K562 (cell line): ENCODE measurements at regions not wholly inside any gene's neighbourhood (a gene's known extent, or its start where the extent isn't known, plus 50 kb on each side); places are given as distances from the start of the nearest gene placed in this dataset.

Experiments used
- ATAC-seq: fragments of 200-7000 bp; cut with Tn5 transposase; 3 replicates; pipeline ENCODE4 v1.9.1; 2020; ENCODE audit warnings: moderate library complexity
- BruUV-seq: library from RNA; stranded (reverse); fragments of 400-500 nt; replicated peaks from 2 replicates; lab custom pipeline; 2021; lab: Mats Ljungman, UMichigan
- CTCF ChIA-PET: fragments of 300-600 bp; formaldehyde crosslinking; extraction: SDS; loops from one replicate; lab custom pipeline; 2021; ENCODE audit warnings: low intra/inter-chr PET ratio; lab: Yijun Ruan, JAX
- POLR2A ChIA-PET: fragments of 300-600, 350-650 bp; sonication (Branson Sonifier 250); formaldehyde crosslinking; extraction: SDS; loops from one replicate; lab custom pipeline; 2021; ENCODE audit warnings: antibody characterized with exemption, inconsistent platforms; lab: Yijun Ruan, JAX
- DNase-seq, 4 experiments: peaks; one replicate each; pipeline versions ENCODE4 v3.0.0 to v3.0.0-alpha.2; 2011 to 2018; ENCODE audit warnings: low spot score in 3 of 4, mixed read lengths in 3 of 4; ENCODE audit errors: extremely low read depth in 1 of 4
- FAIRE-seq: peaks from 2 replicates; lab custom pipeline; 2011; peaks lifted over from hg19 to GRCh38; lab: Jason Lieb, UNC
- H2AFZ ChIP-seq: 2 replicates; pipeline ENCODE4 v1.6.0; 2011; ENCODE audit warnings: low read depth, low read length, control low read depth, inconsistent platforms
- H3K27ac ChIP-seq: fragments of 200-600 bp; 3 replicates; pipeline ENCODE4 v1.8.0; 2011; ENCODE audit warnings: low read depth, mild to moderate bottlenecking, control low read depth, inconsistent platforms, low read length, moderate library complexity, mixed read lengths; ENCODE audit errors: extremely low read depth
- H3K27me3 ChIP-seq, 2 experiments: fragments of 300-600 bp in 1 of 2; 2 replicates in 1 of 2; 3 replicates in 1 of 2; pipeline versions ENCODE4 v1.6.0 to v1.8.0; 2011; ENCODE audit warnings: inconsistent platforms in 2 of 2, low read length in 2 of 2, mild to moderate bottlenecking in 1 of 2, mixed read lengths in 1 of 2, moderate library complexity in 1 of 2; ENCODE audit not compliant: control insufficient read depth in 2 of 2, insufficient read depth in 2 of 2
- H3K36me3 ChIP-seq: fragments of 300-600 bp; 3 replicates; pipeline ENCODE4 v1.8.0; 2011; ENCODE audit warnings: mild to moderate bottlenecking, low read length, inconsistent platforms; ENCODE audit not compliant: control insufficient read depth, insufficient read depth
- H3K4me1 ChIP-seq, 2 experiments: fragments of 200-600 bp in 1 of 2; replicated peaks in 1 of 2; 2 replicates in 1 of 2; 3 replicates in 1 of 2; pipeline versions ENCODE4 v1.5.1 to v1.8.0; 2011; ENCODE audit warnings: inconsistent platforms in 2 of 2, low read length in 2 of 2, mild to moderate bottlenecking in 1 of 2, mixed read lengths in 1 of 2, moderate library complexity in 1 of 2; ENCODE audit not compliant: control insufficient read depth in 2 of 2, insufficient read depth in 2 of 2
- H3K4me2 ChIP-seq: 2 replicates; pipeline ENCODE4 v1.6.1; 2011; ENCODE audit warnings: low read length, control low read depth, inconsistent platforms, mixed read lengths; ENCODE audit not compliant: insufficient read depth
- H3K4me3 ChIP-seq: fragments of 200-600 bp; sonication (generic), shearing (Covaris generic); 2 replicates; pipeline ENCODE4 v1.5.1; 2016; ENCODE audit warnings: control low read depth, inconsistent platforms
- H3K79me2 ChIP-seq: fragments of 200-600 bp; 3 replicates; pipeline ENCODE4 v1.8.0; 2011; ENCODE audit warnings: low read length, inconsistent platforms; ENCODE audit not compliant: control insufficient read depth, insufficient read depth
- H3K9ac ChIP-seq, 2 experiments: 2 replicates each; pipeline versions ENCODE4 v1.6.0 to v1.6.1; 2011; ENCODE audit warnings: low read depth in 2 of 2, low read length in 2 of 2, control low read depth in 1 of 2, inconsistent platforms in 1 of 2, mild to moderate bottlenecking in 1 of 2, mixed read lengths in 1 of 2; ENCODE audit not compliant: insufficient read depth in 1 of 2
- H3K9me1 ChIP-seq: one replicate; pipeline ENCODE4 v1.6.0; 2011; ENCODE audit warnings: inconsistent platforms, mild to moderate bottlenecking, low read length, moderate library complexity; ENCODE audit not compliant: control insufficient read depth, insufficient read depth
- H3K9me3 ChIP-seq: replicated peaks from 2 replicates; pipeline ENCODE4 v1.5.1; 2011; ENCODE audit warnings: low read depth, low read length, inconsistent platforms; ENCODE audit not compliant: control insufficient read depth, insufficient read depth
- H4K20me1 ChIP-seq: replicated peaks from 2 replicates; pipeline ENCODE4 v1.6.1; 2011; ENCODE audit warnings: low read length, inconsistent platforms, mixed read lengths; ENCODE audit not compliant: control insufficient read depth, insufficient read depth
- CEBPZ ChIP-seq: fragments of 150-350 bp; IDR thresholded peaks from 2 replicates; pipeline ENCODE4 v1.6.1; 2014; ENCODE audit warnings: low read depth, mild to moderate bottlenecking, low read length, borderline replicate concordance
- FOXA3 ChIP-seq, 2 experiments: fragments of 450-650 bp in 1 of 2; sonication (generic) in 1 of 2; formaldehyde crosslinking; IDR thresholded peaks in 1 of 2; conservative IDR thresholded peaks in 1 of 2; 2 replicates each; pipeline versions ENCODE4 v1.4.0 to v1.8.0; 2020 to 2022; ENCODE audit warnings: mild to moderate bottlenecking in 2 of 2, missing genetic modification reagents in 1 of 2
- GTF2E2 ChIP-seq: fragments of 200-800 bp; sonication (Bioruptor generic); IDR thresholded peaks from 2 replicates; pipeline ENCODE4 v1.6.1; 2016; ENCODE audit warnings: missing genetic modification characterization, missing compliant biosample characterization
- NBN ChIP-seq: fragments of 450-650 bp; IDR thresholded peaks from 2 replicates; pipeline ENCODE4 v1.6.1; 2016; ENCODE audit warnings: low read depth, mild to moderate bottlenecking
- PHB ChIP-seq: fragments of 250-450 bp; sonication (Bioruptor Pico); IDR thresholded peaks from 2 replicates; pipeline ENCODE4 v1.5.0; 2021
- ZNF699 ChIP-seq: fragments of 250-450 bp; sonication (Bioruptor Pico); IDR thresholded peaks from 2 replicates; pipeline ENCODE4 v1.8.0; 2021; ENCODE audit warnings: mild to moderate bottlenecking, moderate library complexity; ENCODE audit not compliant: insufficient replicate concordance
- WGBS: fragments of 100-300 bp; shearing (Covaris generic); methylation state at CpG from one replicate; pipeline ENCODE4 v1.1.6; 2016; ENCODE audit warnings: low coverage, mixed read lengths; ENCODE audit not compliant: insufficient coverage; ENCODE audit errors: missing lambda C conversion rate; 5-methylcytosine and 5-hydroxymethylcytosine counted together
- in situ Hi-C: fragments of 300-500 bp; cut with MboI; formaldehyde crosslinking; loops from 4 replicates; pipeline ENCODE4 v1.15.0; 2018; ENCODE audit warnings: inconsistent platforms, mixed read lengths
- intact Hi-C: fragments of 100-400 bp; cut with micrococcal nuclease; formaldehyde crosslinking; loops from 2 replicates; pipeline ENCODE4 v1.14.2; 2022
- TF ChIP-seq, protein P1 (sequence below): fragments of 450-650 bp; IDR thresholded peaks from 2 replicates; pipeline ENCODE4 v1.6.1; 2016; ENCODE audit warnings: antibody characterized with exemption
- TF ChIP-seq, protein P2 (sequence below): fragments of 250-450 bp; sonication (Bioruptor Pico); IDR thresholded peaks from 2 replicates; pipeline ENCODE4 v1.8.0; 2022; ENCODE audit warnings: moderate library complexity, mild to moderate bottlenecking, inconsistent platforms
- TF ChIP-seq, protein P3 (sequence below), 2 experiments: fragments of 450-650 bp; IDR thresholded peaks; 2 replicates each; pipeline ENCODE4 v1.6.1; 2016; ENCODE audit warnings: mild to moderate bottlenecking in 2 of 2, borderline replicate concordance in 1 of 2, low read depth in 1 of 2, moderate library complexity in 1 of 2

- intact Hi-C loops = no loop called here
- BruUV-seq = no TSS peak
- POLR2A ChIA-PET = no interaction called here
Observed at GRCh38 chr4:66876946-66877345, 668.4 kb downstream of the CENPC start.

More at GRCh38 chr4:66876946-66877345, 668.4 kb downstream of the CENPC start:
- DNase-seq = no peak
- H3K4me1 ChIP-seq = no peaks in the 10 kb centered on the region
- no peak for FAIRE-seq
- no peak for ATAC-seq
- no peak overlapping the region for H3K9ac ChIP-seq
- CTCF ChIA-PET = no interaction called here
- no peaks in the 10 kb centered on the region for H3K36me3 ChIP-seq
- in situ Hi-C loops = no loop called here
- TF ChIP-seq GTF2E2 (no peak), CEBPZ (no peak), NBN (no peak), ZNF699 (CRISPR knock-in tag) (no peak), PHB (CRISPR knock-in tag) (no peak), FOXA3 (CRISPR knock-in tag; conservative IDR thresholded peaks at IDR 0.05 in 1 of 2, IDR thresholded peaks at IDR 0.05 in 1 of 2) (no peak)
- TF ChIP-seq, protein P1, sequence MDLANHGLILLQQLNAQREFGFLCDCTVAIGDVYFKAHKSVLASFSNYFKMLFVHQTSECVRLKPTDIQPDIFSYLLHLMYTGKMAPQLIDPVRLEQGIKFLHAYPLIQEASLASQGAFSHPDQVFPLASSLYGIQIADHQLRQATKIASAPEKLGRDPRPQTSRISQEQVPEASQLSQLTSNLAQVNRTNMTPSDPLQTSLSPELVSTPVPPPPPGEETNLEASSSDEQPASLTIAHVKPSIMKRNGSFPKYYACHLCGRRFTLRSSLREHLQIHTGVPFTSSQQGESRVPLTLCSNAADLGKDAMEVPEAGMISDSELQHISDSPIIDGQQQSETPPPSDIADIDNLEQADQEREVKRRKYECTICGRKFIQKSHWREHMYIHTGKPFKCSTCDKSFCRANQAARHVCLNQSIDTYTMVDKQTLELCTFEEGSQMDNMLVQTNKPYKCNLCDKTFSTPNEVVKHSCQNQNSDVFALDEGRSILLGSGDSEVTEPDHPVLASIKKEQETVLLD = no peak
- TF ChIP-seq, protein P2, sequence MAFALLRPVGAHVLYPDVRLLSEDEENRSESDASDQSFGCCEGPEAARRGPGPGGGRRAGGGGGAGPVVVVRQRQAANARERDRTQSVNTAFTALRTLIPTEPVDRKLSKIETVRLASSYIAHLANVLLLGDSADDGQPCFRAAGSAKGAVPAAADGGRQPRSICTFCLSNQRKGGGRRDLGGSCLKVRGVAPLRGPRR (CRISPR knock-in tag) = no peak
- TF ChIP-seq, protein P3, sequence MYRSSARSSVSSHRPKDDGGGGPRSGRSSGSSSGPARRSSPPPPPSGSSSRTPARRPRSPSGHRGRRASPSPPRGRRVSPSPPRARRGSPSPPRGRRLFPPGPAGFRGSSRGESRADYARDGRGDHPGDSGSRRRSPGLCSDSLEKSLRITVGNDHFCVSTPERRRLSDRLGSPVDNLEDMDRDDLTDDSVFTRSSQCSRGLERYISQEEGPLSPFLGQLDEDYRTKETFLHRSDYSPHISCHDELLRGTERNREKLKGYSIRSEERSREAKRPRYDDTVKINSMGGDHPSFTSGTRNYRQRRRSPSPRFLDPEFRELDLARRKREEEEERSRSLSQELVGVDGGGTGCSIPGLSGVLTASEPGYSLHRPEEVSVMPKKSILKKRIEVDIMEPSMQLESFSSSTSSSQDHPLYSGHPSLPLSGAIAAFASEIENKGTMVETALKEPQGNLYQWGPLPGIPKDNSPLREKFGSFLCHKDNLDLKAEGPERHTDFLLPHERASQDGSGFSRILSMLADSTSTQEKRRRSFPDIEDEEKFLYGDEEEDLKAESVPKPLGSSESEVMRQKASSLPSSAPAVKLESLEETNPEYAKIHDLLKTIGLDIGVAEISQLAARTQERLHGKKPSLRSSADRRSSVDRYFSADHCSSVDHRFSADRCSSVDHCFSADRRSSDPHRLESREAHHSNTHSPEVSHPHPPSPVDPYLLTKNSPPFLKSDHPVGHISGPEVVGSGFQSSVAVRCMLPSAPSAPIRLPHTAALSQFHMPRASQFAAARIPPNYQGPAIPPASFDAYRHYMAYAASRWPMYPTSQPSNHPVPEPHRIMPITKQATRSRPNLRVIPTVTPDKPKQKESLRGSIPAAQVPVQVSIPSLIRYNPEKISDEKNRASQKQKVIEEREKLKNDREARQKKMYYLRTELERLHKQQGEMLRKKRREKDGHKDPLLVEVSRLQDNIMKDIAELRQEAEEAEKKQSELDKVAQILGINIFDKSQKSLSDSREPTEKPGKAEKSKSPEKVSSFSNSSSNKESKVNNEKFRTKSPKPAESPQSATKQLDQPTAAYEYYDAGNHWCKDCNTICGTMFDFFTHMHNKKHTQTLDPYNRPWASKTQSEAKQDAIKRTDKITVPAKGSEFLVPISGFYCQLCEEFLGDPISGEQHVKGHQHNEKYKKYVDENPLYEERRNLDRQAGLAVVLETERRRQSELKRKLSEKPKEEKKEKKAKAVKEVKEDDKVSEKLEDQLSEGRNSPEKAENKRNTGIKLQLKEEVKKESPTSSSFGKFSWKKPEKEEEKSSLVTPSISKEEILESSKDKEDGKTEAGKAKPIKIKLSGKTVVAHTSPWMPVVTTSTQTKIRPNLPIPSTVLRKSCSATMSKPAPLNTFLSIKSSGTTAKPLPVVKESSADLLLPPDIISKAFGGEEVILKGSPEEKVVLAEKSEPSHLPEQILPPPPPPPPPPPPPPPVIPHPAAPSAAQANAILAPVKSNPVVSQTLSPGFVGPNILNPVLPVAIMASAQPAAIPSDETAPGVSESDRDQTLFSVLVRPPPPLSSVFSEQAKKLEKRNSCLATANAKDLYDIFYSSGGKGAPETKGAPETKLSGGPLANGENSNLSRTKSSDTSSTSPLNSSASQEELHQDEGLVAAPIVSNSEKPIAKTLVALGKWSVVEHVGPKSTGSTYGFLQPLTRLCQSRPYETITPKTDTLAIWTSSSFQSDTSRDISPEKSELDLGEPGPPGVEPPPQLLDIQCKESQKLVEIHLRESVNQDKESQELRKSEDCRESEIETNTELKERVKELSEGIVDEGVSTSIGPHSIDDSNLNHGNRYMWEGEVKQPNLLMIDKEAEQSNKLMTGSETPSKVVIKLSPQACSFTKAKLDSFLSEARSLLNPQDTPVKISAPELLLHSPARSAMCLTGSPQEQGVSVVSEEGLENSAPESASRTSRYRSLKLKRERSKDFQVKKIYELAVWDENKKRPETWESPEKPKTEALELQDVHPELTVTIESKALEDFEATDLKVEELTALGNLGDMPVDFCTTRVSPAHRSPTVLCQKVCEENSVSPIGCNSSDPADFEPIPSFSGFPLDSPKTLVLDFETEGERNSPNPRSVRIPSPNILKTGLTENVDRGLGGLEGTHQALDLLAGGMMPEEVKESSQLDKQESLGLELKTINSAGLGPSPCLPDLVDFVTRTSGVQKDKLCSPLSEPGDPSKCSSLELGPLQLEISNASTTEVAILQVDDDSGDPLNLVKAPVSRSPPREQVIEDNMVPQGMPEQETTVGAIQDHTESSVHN (IDR thresholded peaks at IDR 0.05; ENCODE audit: borderline replicate concordance in 1 of 2, low read depth in 1 of 2) = no peak
- no peaks in the 10 kb centered on the region for H4K20me1 ChIP-seq
- no peaks in the 10 kb centered on the region for H3K9me1 ChIP-seq
- no peak overlapping the region for H2AFZ ChIP-seq
- WGBS = 0% methylated on average over 2 of the region's 2 CpGs
- no peaks in the 10 kb centered on the region for H3K27me3 ChIP-seq
- 0 out of 2 replicates have a peak, but pooled peaks cover 1% of the 10 kb centered on the region for H3K9me3 ChIP-seq
- no peaks in the 10 kb centered on the region for H3K79me2 ChIP-seq
- H3K4me2 ChIP-seq = no peak overlapping the region
- H3K27ac ChIP-seq = no peak overlapping the region
- H3K4me3 ChIP-seq = no peak overlapping the region
